ENCODE measurements at regions not wholly inside any gene's neighbourhood (a gene's known extent, or its start where the extent isn't known, plus 50 kb on each side); places are given as distances from the start of the nearest gene placed in this dataset.

DNA sequence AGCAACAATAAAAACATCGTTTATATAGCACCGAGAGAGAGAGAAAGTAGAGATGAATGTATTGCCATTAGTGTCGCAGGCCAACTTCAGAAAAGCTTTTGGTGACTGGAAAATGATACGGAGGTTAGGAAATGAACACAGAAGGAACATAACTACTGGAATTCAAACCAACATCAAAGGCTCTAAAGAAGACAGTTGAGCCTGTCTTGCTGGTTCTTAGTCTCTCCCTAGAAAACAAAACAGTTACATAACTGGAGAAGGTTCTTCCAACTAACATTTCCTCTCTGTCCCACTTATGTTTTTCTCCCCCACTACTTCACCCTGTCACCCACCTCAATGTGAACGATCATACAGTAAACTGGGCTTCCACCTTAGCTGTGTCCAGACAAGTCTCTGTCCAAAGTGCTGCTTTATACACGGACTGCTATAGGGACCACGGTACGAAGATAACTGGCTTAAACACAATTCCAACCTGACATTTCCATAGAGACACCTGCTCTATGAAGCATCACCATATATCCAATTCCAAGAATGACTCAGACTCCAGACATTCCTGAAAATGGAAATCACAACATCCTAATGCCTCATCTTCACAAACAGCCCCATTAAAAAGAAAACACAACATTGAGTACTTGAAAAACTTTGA is 85.2 kb upstream of the ARHGAP32 start:
- TF ChIP-seq, protein P1, sequence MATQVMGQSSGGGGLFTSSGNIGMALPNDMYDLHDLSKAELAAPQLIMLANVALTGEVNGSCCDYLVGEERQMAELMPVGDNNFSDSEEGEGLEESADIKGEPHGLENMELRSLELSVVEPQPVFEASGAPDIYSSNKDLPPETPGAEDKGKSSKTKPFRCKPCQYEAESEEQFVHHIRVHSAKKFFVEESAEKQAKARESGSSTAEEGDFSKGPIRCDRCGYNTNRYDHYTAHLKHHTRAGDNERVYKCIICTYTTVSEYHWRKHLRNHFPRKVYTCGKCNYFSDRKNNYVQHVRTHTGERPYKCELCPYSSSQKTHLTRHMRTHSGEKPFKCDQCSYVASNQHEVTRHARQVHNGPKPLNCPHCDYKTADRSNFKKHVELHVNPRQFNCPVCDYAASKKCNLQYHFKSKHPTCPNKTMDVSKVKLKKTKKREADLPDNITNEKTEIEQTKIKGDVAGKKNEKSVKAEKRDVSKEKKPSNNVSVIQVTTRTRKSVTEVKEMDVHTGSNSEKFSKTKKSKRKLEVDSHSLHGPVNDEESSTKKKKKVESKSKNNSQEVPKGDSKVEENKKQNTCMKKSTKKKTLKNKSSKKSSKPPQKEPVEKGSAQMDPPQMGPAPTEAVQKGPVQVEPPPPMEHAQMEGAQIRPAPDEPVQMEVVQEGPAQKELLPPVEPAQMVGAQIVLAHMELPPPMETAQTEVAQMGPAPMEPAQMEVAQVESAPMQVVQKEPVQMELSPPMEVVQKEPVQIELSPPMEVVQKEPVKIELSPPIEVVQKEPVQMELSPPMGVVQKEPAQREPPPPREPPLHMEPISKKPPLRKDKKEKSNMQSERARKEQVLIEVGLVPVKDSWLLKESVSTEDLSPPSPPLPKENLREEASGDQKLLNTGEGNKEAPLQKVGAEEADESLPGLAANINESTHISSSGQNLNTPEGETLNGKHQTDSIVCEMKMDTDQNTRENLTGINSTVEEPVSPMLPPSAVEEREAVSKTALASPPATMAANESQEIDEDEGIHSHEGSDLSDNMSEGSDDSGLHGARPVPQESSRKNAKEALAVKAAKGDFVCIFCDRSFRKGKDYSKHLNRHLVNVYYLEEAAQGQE (IDR thresholded peaks at IDR 0.05; ENCODE audit: unreplicated experiment): peak; percentile 64
- TF ChIP-seq, protein P2, sequence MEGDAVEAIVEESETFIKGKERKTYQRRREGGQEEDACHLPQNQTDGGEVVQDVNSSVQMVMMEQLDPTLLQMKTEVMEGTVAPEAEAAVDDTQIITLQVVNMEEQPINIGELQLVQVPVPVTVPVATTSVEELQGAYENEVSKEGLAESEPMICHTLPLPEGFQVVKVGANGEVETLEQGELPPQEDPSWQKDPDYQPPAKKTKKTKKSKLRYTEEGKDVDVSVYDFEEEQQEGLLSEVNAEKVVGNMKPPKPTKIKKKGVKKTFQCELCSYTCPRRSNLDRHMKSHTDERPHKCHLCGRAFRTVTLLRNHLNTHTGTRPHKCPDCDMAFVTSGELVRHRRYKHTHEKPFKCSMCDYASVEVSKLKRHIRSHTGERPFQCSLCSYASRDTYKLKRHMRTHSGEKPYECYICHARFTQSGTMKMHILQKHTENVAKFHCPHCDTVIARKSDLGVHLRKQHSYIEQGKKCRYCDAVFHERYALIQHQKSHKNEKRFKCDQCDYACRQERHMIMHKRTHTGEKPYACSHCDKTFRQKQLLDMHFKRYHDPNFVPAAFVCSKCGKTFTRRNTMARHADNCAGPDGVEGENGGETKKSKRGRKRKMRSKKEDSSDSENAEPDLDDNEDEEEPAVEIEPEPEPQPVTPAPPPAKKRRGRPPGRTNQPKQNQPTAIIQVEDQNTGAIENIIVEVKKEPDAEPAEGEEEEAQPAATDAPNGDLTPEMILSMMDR (conservative IDR thresholded peaks at IDR 0.05; ENCODE audit: low read depth in 2 of 2): no peak
- TF ChIP-seq ZNF114 (CRISPR knock-in tag; IDR thresholded peaks at IDR 0.05): no peak

All from GM23338 (cell line).